Posterior vena cava (tissue), 2 donors: ENCODE measurements at regions not wholly inside any gene's neighbourhood (a gene's known extent, or its start where the extent isn't known, plus 50 kb on each side); places are given as distances from the start of the nearest gene placed in this dataset.
"Not testable (repeated sequence)": the region's sequence is repeated elsewhere in the genome, so short reads cannot be mapped to it uniquely, and the experiment has no call there.

Experiments used
- DNase-seq: peaks from one replicate; pipeline ENCODE4 v3.0.0-alpha.2; 2020; ENCODE audit warnings: low spot score
- intact Hi-C, 2 donors: fragments of 100-400 bp; cut with DNase I; formaldehyde crosslinking; loops; one replicate each; pipeline versions ENCODE4 v1.14.1 to v1.14.2; 2022 to 2023
- donor health status: DM: yes; HTN: yes; CAD: no.
- donor health status: DM: yes; HTN: yes; CAD: no.

DNA sequence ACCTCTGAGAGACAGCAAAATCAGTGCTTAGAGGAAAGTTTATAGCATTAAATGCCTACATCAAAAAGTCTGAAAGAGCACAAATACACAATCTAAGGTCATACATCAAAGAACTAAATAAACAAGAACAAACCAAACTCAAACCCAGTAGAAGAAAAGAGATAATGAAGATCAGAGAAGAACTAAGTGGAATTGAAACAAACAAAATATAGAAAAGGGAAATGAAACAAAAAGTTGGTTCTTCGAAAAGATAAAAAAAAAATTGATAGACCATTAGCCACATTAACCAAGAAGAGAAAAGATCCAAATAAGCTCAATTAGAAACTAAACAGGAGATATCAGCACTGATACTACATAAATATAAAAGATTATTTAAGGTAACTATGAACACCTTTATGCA lies 280.0 kb upstream of the NRG3 start:
- intact Hi-C loops, result no loop called here
- DNase-seq, result no peak

DNA sequence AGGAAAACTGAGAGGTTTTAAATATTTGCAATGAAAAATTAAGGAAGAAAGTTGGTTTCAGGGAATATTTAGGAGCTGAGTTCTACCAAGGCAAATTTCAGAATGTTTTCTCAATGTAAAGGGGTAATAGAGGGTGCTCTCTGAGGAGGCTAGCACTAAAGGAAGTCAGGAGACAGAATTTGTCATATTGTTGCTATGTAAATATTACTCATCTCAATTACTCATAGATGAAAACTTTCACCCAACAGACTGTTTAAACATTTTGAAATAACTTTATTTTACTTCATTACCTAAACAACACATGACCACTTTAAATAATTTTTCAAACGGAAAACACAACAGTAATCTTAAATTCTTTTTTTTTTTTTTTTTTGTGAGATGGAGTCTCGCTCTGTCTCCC lies 274.8 kb upstream of the NRG3 start:
- intact Hi-C loops, result no loop called here
- DNase-seq, result no peak

DNA sequence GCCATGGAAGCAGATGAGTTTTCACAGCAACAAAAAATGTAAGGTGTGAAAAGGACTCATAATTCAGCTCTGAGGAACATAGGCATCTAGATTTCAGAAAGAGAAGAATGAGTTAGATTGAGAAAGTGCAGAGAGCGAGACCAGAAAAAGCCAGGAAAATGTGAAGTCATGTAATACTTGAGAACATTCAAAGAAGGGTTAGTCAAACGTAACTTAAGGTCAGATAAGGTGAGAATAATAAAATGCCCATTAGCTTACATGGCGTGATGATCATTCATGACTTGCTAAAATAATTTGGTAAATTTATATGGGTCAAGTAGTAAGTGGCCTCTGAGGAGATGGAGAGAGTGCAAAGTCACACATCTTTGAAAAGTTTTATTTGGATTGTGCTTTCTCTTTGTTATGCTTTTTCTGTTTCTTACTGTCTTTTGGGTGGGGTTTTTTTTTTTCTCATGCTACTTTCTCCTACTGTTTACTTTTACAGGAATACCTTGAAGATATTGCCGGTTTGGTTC lies 271.8 kb upstream of the NRG3 start:
- intact Hi-C loops, result no loop called here
- no peak for DNase-seq

DNA sequence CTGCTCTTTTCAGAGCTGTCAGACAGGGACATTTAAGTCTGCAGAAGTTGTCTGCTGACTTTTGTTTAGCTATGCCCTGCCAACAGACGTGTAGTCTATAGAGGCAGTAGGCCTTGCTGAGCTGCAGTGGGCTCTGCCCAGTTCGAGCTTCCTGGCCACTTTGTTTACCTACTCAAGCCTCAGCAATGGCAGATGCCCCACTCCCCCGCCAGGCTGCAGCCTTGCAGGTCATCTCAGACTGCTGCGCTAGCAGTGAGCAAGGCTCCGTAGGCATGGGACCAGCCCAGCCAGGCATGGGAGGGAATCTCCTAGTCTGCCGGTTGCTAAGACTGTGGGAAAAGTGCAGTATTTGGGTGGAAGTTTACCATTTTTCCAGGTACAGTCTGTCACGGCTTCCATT lies 230.5 kb upstream of the NRG3 start:
- intact Hi-C loops, DNase-seq: not testable (repeated sequence)

DNA sequence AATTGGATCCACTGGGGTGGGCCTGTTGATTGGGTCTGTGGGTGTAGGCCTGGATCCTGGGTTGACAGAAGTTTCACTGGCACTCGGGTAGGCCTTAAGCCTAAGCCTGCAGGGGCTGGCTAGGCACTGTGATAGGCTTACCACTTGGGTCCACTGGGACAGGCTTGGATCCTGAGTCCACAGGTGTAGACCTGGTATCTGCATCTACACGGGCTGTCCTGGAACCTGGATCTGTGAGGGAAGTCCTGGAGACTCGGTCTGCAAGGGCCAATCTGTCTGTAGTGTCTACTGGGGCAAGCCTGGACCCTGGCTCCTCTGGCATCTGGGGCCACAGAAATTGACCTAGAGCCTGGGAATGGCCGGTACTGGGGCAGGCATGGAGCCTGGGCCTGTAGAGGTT lies 219.0 kb upstream of the NRG3 start:
- no peak for DNase-seq
- intact Hi-C loops, result no loop called here

DNA sequence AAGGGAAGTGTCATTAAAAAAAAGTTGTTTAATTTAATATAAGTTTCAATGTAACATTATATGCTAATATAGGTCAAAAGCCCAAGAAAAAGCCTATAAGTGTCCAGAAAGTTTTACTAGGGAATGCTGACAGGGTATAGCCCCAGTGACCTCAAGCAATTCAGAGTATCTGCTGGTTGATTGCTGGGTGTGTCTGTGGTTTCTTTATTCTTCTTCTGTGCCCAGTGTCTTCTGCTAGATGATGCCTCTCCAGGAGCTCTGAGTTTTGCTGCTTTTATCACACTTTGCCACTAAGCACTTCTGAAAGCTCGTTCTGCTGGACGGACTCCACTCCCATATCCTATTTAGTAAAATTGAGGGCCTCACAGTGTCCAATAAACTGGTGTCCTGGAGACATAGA lies 212.2 kb upstream of the NRG3 start:
- no peak for DNase-seq
- intact Hi-C loops, result no loop called here

DNA sequence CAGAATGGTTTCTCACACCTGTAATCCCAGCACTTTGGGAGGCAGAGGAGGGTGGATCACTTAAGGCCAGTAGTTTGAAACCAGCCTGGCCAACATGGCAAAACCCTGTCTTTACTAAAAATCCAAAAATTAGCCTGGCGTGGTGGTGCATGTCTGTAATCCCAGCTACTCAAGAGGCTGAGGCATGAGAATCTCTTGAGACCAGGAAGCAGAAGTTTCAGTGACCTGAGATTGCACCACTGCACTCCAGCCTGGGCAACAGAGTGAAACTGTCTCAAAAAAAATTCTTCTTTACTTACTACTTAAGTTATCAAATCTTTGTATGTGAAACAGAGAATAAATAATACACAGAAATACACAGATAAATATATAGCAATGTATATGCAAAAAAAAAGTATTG lies 210.2 kb upstream of the NRG3 start:
- intact Hi-C loops, DNase-seq: not testable (repeated sequence)

DNA sequence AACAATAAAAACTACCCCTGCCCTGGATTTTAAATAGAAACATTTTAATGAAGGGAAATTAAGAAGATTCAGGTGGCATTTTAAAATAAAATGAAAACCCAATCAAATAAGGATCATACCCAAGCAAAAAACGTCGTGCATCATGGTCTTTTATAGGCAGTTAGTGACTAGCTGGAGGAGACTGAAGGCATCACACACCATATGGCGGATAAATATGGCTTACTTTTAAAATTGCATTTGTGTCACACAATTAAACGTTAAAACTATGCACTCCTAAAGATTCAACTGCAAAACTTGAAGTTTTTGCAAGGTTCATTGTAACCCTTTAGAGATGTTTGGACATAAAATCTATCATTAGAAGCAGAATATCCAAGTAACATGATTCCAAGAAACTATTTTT lies 200.1 kb upstream of the NRG3 start:
- no peak for DNase-seq
- intact Hi-C loops, result no loop called here

DNA sequence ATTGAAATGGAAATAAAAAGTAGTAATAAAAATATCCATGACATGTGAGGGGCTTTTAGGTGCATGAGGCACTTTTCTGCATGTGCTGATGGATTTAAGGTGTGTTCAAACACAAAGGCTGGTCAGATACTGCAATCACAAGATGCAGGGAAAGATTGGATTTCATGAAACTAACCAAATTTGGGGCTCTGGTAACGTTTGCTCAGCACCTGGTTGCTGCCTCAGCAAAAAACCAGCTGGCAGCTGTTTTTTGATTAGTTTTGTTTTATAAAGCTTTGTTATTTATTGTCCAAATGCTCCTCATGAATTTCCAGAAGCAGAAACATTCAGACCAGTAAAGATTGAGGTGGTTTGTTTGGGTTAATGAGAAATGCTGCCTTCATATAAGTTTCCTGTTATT lies 195.7 kb upstream of the NRG3 start:
- intact Hi-C loops, result no loop called here
- no peak for DNase-seq

DNA sequence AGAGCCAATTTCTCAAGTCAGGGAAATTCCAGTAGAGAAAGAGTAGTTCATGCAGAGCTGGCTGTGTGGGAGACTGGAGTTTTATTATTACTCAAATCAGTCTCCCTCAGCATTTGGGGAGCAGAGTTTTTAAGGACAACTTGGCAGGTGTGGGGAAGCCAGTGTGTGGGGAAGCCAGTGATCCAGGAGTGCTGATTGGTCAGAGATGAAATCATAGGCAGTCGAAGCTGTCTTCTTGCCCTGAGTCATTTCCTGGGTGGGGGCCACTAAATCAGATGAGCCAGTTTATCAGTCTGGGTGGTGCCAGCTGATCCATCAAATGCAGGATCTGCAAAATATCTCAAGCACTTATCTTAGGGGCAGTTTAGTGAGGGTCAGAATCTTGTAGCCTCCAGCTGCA lies 194.6 kb upstream of the NRG3 start:
- intact Hi-C loops, result no loop called here
- no peak for DNase-seq

DNA sequence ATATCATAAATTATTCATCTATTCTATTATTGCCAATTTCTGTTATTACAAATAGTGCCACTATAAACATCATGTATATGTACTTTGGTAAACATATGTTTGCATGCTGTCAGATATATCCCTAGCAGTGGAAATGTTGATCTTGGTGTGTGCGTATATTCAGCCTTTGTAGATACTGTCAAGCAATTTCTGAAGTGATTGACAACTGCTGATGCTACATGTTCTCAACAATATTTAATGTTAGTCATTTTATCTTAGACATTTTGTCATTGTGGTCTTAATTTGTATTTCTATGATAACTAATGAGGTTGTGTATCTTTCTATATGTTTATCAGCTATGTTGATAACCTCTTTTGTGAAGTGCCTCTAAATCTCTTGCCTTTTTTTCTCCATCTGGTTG lies 186.5 kb upstream of the NRG3 start:
- DNase-seq, result no peak
- intact Hi-C loops, result no loop called here

DNA sequence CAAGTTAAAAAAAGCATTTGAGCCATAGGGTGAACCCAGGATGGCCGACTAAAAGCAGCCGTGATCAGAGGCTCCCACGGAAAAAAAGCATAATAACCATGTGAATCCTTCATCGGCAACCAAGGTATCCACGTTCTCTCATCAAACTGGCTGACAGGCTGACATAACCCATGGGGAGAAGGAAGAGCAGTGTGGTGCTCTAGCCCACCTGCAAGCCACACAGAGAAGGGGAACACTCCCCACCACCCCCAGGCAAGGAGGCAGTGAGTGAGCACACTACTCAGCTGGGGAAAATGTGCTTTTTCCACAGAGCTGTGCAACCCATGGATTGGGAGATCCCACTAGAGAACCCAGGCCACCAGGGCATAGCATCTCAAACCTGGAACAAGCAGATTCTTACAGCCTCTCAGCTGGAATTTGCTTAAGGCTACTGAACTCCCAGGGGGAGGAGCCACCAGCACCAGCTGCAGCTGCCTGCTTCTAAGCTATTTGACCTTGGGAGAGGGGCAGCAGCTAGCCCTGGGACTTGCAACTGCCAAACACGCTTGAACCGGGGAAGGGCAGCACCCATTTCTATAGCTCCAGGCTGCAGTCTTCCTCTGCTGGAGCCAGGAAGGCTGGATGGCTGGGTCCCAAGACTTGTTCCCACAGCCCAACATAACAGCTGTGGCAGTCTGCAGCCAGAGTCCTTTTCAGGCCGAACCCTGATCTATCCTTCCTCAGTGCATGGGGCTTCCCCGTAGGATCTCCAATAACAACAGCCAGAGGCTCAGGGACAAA lies 178.2 kb upstream of the NRG3 start:
- intact Hi-C loops, result no loop called here
- no peak for DNase-seq

DNA sequence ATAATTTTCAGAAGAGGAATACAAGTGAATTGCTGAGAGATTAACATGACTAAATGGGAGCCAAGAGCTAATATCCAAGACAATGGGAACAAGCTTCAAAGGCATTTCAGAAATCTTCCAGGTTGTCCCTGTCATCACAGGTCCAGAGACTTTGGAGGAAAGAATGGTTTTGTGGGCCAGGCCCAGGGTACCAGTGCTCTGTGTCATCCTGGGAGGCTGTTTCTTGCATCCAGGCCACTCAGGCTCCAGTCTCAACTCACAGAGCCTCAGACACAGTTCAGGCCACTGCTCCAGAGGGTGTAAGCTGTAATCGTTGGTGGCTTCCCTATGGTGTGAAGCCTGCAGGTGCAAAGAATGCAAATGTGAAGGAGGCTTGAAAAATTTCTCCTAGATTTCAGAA lies 170.4 kb upstream of the NRG3 start:
- intact Hi-C loops, result no loop called here
- no peak for DNase-seq

DNA sequence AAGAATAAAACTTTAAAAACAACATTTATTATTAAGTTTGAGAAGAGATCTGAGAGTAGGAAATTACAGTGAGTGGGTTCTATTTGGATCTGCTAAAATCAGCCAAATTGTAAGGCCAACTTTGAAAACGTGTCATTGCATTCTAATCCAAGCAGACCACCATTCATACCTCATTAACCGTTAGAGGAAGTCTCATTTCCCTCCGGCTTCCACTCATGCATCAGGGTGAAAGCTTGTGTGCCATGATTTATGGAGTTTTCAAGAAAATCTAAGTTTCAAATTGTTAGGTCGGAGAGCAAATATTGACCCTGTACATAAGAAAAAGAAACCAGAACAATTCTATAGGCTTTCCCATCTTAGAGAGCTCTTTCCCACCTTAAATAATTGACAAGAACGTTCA lies 166.6 kb upstream of the NRG3 start:
- no peak for DNase-seq
- intact Hi-C loops, result no loop called here

DNA sequence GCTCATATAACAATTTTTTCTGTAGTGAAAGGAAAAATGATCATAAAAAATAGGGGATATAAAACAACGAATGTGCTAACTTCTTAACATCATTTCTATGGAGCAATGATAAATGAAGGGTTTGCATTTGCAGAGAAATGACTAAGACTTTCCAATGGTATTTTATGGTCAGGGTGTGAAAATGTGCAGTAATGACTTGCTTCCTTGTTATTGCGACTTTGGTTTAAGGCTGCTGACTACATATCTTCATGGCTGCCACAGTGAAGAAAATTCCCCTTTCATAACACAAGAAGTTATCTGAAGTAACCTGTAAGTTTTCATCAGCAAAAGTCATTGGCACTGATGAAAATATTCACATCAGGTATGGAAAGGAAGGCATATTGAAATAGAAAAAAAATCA lies 166.1 kb upstream of the NRG3 start:
- DNase-seq, result no peak
- intact Hi-C loops, result no loop called here

DNA sequence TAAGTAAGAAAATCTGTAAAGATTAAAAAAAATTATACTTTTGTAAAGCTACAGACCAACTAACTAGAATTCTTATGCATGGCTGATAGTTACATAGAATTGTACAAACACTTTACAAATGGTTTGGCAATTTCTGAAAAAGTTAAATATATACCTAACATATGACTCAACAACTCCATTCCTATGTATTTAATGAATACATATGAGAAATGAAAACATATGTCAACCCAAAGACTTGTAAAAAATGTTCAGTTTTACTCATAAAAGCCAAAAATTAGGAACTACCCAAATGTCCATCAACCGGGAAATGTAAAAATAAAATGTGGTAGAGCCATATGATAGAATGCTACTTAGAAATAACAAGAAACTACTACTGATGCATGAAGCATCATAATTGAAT lies 152.6 kb upstream of the NRG3 start:
- DNase-seq, result no peak
- intact Hi-C loops, result loop anchor here in 1 of 2 donors (5.0 kb wide), 1 partner anchor 730 kb away; no protein-coding TSS in a partner anchor

DNA sequence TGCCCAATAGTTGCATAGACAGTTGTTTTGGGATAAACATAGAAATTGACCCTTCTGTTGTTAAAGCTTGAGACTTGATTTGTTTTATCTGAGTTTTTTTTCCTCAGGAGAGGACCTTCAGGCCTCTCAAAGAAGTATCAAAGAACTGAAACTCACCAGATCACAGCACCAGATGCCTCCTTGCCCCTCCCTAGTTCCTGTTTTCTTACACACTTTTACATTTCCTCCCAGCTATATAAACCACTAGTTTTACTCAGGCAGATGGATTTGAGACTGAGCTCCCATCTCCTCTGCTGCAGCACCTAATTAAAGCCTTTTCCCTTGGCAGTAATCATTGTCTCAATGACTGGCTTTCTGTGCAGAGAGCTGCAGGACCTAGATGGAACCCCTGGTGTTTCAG lies 150.6 kb upstream of the NRG3 start:
- intact Hi-C loops, result loop anchor here in 1 of 2 donors (5.0 kb wide), 1 partner anchor 728 kb away; no protein-coding TSS in a partner anchor
- DNase-seq, result no peak

DNA sequence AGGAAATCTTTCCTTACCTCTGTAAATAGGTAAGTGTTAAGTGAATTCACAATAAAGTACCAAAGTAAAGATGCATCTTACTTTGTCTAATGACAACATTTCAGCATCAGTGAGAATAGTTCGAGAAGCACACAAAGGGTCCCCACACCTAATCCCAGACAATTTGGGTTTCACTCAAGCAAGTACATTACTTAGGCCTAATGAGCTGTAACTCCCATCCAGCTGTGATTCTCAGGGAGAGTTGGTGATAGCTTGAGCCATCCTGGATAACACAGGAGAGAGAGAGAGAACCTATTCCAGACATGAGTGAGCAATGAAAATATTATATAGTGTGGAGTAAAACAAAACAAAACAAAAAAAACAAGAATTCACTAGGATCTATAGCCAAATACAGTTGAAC lies 149.1 kb upstream of the NRG3 start:
- intact Hi-C loops, result no loop called here
- no peak for DNase-seq

DNA sequence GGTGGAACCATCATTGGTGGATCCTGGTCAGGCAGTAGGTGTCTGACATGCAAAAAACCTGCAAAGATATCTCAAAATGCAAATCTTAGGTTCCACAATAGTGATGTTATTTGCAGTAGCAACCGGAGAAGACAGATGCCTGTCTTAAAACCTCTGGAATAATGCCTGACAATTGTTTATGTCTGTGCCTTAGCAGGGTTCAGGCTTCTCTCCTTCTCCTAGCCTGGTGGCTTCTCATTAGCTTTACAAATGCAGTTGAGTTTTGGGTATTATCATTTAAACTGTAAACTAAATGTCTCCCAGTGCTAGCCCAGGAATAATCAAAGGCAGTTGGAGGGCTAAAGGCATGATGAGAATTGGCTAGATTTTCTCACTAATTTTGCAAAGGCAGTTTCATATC lies 146.3 kb upstream of the NRG3 start:
- intact Hi-C loops, result no loop called here
- DNase-seq, result no peak

DNA sequence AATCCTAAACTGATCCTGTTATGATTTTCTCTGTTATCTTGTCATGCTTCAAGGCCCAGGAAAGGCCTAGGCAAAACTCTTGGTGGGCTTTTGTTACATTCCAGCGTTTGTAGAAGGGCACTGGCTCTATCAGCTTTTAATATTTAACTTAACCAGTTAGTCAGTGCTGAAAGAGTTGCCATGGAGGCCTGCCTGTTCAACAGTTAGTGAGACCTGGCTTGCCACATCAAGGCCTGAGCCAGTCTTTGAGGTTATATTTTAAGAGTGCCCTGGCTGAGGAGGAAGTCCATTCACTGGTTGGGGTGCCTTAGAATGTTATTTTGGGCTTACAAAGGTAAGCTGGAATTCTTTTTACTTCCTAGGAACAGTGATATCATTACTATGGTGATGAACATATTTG lies 144.1 kb upstream of the NRG3 start:
- intact Hi-C loops, result no loop called here
- DNase-seq, result no peak

DNA sequence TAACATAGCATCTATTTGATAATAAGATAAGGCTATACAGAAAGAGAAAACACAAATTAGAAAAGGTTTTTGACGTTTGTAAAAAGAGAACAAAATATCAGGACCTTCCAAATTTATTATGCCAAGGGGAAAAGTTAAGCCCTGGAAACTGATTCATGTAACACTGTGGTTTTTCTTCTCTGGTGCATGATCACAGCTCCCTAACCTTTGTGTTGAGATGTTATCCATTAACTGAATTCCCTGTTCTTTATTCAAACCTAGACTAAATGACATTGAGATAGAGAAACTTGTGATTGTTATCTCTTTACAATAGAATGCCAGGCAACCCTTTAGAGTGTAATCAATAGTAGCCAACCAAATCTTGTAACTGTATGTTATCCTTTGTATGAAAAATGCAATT lies 141.5 kb upstream of the NRG3 start:
- intact Hi-C loops, result no loop called here
- DNase-seq, result no peak

DNA sequence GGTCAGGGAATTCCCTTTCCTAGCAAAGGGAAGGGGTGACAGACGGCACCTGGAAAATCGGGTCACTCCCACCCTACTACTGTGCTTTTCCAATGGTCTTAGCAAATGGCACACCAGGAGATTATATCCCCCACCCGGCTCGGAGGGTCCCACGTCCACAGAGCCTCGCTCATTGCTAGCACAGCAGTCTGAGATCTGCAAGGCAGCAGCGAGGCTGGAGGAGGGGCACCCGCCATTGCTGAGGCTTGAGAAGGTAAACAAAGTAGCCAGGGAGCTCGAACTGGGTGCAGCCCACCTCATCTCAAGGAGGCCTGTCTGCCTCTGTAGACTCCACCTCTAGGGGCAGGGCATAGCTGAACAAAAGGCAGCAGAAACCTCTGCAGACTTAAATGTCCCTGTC lies 139.8 kb upstream of the NRG3 start:
- DNase-seq, intact Hi-C loops: not testable (repeated sequence)
